SJCRH30 (cell line): ENCODE measurements at regions not wholly inside any gene's neighbourhood (a gene's known extent, or its start where the extent isn't known, plus 50 kb on each side); places are given as distances from the start of the nearest gene placed in this dataset.
A peak's percentile ranks its signal among the peaks of the same experiment; 100 is the strongest.
"Not testable (repeated sequence)": the region's sequence is repeated elsewhere in the genome, so short reads cannot be mapped to it uniquely, and the experiment has no call there.

Source experiments
- DNase-seq, 2 experiments: peaks; one replicate each; pipeline ENCODE4 v3.0.0-alpha.2; 2015 to 2020
- H3K27ac ChIP-seq: fragments of 250-450 bp; sonication (Bioruptor Pico); 2 replicates; pipeline ENCODE4 v1.5.1; 2020; ENCODE audit warnings: mild to moderate bottlenecking, moderate library complexity
- H3K27me3 ChIP-seq: fragments of 250-450 bp; sonication (Bioruptor Pico); 2 replicates; pipeline ENCODE4 v1.5.1; 2020; ENCODE audit warnings: mild to moderate bottlenecking, moderate library complexity
- H3K36me3 ChIP-seq: fragments of 250-450 bp; sonication (Bioruptor Pico); 2 replicates; pipeline ENCODE4 v1.5.1; 2020; ENCODE audit warnings: mild to moderate bottlenecking, moderate library complexity
- H3K4me1 ChIP-seq: fragments of 250-450 bp; sonication (Bioruptor Pico); 2 replicates; pipeline ENCODE4 v1.5.1; 2020; ENCODE audit warnings: mild to moderate bottlenecking, moderate library complexity
- H3K4me3 ChIP-seq: fragments of 250-450 bp; sonication (Bioruptor Pico); 2 replicates; pipeline ENCODE4 v1.5.1; 2020; ENCODE audit warnings: mild to moderate bottlenecking, moderate library complexity
- H3K9me3 ChIP-seq: fragments of 250-450 bp; sonication (Bioruptor Pico); replicated peaks from 2 replicates; pipeline ENCODE4 v1.5.1; 2020; ENCODE audit warnings: mild to moderate bottlenecking, moderate library complexity

GRCh38 chr9:108756746-108757490, 98.9 kb downstream of the ACTL7B start:
- Histone ChIP-seq H3K4me3 (no peak overlapping the region), H3K27me3 (no peaks in the 10 kb centered on the region; the same call in 1 of the 2 replicates), H3K36me3 (no peaks in the 10 kb centered on the region), H3K9me3 (no peaks in the 10 kb centered on the region), H3K27ac (no peak overlapping the region), H3K4me1 (no peaks in the 10 kb centered on the region)
- no peak for DNase-seq

GRCh38 chr9:108755979-108756378, 99.8 kb downstream of the ACTL7B start:
- Histone ChIP-seq H3K4me1 (no peaks in the 10 kb centered on the region), H3K4me3 (no peak overlapping the region), H3K27ac (no peak overlapping the region), H3K36me3 (no peaks in the 10 kb centered on the region), H3K9me3 (no peaks in the 10 kb centered on the region), H3K27me3 (no peaks in the 10 kb centered on the region; the same call in 1 of the 2 replicates)
- no peak for DNase-seq

GRCh38 chr9:108751369-108751768, 104.4 kb downstream of the ACTL7B start:
- no peak overlapping the region for H3K27ac ChIP-seq
- DNase-seq: no peak
- H3K27me3 ChIP-seq: no peaks in the 10 kb centered on the region; the same call in 1 of the 2 replicates
- H3K4me3 ChIP-seq: no peak overlapping the region
- no peaks in the 10 kb centered on the region for H3K36me3 ChIP-seq
- H3K4me1 ChIP-seq: no peaks in the 10 kb centered on the region
- H3K9me3 ChIP-seq: no peaks in the 10 kb centered on the region

- DNase-seq: no peak
- Histone ChIP-seq H3K4me3 (no peak overlapping the region), H3K27ac (no peak overlapping the region), H3K9me3 (no peaks in the 10 kb centered on the region), H3K36me3 (no peaks in the 10 kb centered on the region), H3K27me3 (no peaks in the 10 kb centered on the region; the same call in 1 of the 2 replicates), H3K4me1 (no peaks in the 10 kb centered on the region)
Measured at GRCh38 chr9:108750661-108751215, 105.0 kb downstream of the ACTL7B start.

- DNase-seq: no peak
- no peak overlapping the region for H3K4me3 ChIP-seq
- no peaks in the 10 kb centered on the region for H3K4me1 ChIP-seq
- H3K27me3 ChIP-seq: no peaks in the 10 kb centered on the region
- no peaks in the 10 kb centered on the region for H3K36me3 ChIP-seq
- no peak overlapping the region for H3K27ac ChIP-seq
- H3K9me3 ChIP-seq: no peaks in the 10 kb centered on the region
Measured at GRCh38 chr9:108748776-108749175, 107.0 kb downstream of the ACTL7B start.

GRCh38 chr9:108746864-108747263, 108.9 kb downstream of the ACTL7B start:
- Histone ChIP-seq H3K4me1 (no peaks in the 10 kb centered on the region), H3K27me3 (no peaks in the 10 kb centered on the region), H3K9me3 (no peaks in the 10 kb centered on the region), H3K4me3 (no peak overlapping the region), H3K27ac (no peak overlapping the region), H3K36me3 (no peaks in the 10 kb centered on the region)
- DNase-seq: no peak

- H3K36me3 ChIP-seq: no peaks in the 10 kb centered on the region
- no peaks in the 10 kb centered on the region for H3K27me3 ChIP-seq
- H3K27ac ChIP-seq: no peak overlapping the region
- no peak overlapping the region for H3K4me3 ChIP-seq
- no peak for DNase-seq
- H3K4me1 ChIP-seq: no peaks in the 10 kb centered on the region
- H3K9me3 ChIP-seq: no peaks in the 10 kb centered on the region
Measured at GRCh38 chr9:108746001-108746400, 109.8 kb downstream of the ACTL7B start.

GRCh38 chr9:108744641-108745040, 111.1 kb downstream of the ACTL7B start:
- Histone ChIP-seq H3K27ac (no peak overlapping the region), H3K9me3 (no peaks in the 10 kb centered on the region), H3K27me3 (no peaks in the 10 kb centered on the region)

GRCh38 chr9:108743901-108744371, 111.8 kb downstream of the ACTL7B start:
- Histone ChIP-seq H3K4me3 (no peak overlapping the region), H3K4me1 (no peaks in the 10 kb centered on the region), H3K27me3 (no peaks in the 10 kb centered on the region), H3K36me3 (no peaks in the 10 kb centered on the region), H3K9me3 (no peaks in the 10 kb centered on the region), H3K27ac (no peak overlapping the region)
- peak; percentile 20 to 29 for DNase-seq

More at GRCh38 chr9:108744641-108745040, 111.1 kb downstream of the ACTL7B start:
- H3K4me1 ChIP-seq: no peaks in the 10 kb centered on the region
- no peak for DNase-seq
- H3K36me3 ChIP-seq: no peaks in the 10 kb centered on the region
- no peak overlapping the region for H3K4me3 ChIP-seq

GRCh38 chr9:108743416-108743815, 112.4 kb downstream of the ACTL7B start:
- no peaks in the 10 kb centered on the region for H3K36me3 ChIP-seq
- H3K27ac ChIP-seq: no peak overlapping the region
- no peaks in the 10 kb centered on the region for H3K27me3 ChIP-seq
- DNase-seq: no peak
- no peaks in the 10 kb centered on the region for H3K9me3 ChIP-seq
- no peak overlapping the region for H3K4me3 ChIP-seq
- no peaks in the 10 kb centered on the region for H3K4me1 ChIP-seq

- Histone ChIP-seq H3K4me1 (no peaks in the 10 kb centered on the region), H3K9me3 (no peaks in the 10 kb centered on the region), H3K4me3 (no peak overlapping the region), H3K27me3 (no peaks in the 10 kb centered on the region), H3K27ac (no peak overlapping the region), H3K36me3 (no peaks in the 10 kb centered on the region)
- no peak for DNase-seq
Measured at GRCh38 chr9:108742191-108742590, 113.6 kb downstream of the ACTL7B start.

GRCh38 chr9:108731292-108731691, 124.5 kb downstream of the ACTL7B start:
- not testable (repeated sequence) for H3K27ac ChIP-seq, H3K4me1 ChIP-seq, H3K4me3 ChIP-seq, H3K27me3 ChIP-seq, H3K36me3 ChIP-seq, H3K9me3 ChIP-seq, DNase-seq

- no peak for DNase-seq
- no peaks in the 10 kb centered on the region for H3K4me1 ChIP-seq
- no peak overlapping the region for H3K27ac ChIP-seq
- no peaks in the 10 kb centered on the region for H3K36me3 ChIP-seq
- no peaks in the 10 kb centered on the region for H3K9me3 ChIP-seq
- no peaks in the 10 kb centered on the region; the same call in 1 of the 2 replicates for H3K27me3 ChIP-seq
- no peak overlapping the region for H3K4me3 ChIP-seq
Measured at GRCh38 chr9:108727580-108728111, 128.1 kb downstream of the ACTL7B start.

- DNase-seq: no peak
- Histone ChIP-seq H3K4me1 (no peaks in the 10 kb centered on the region), H3K27ac (no peak overlapping the region), H3K9me3 (no peaks in the 10 kb centered on the region), H3K27me3 (no peaks in the 10 kb centered on the region; the same call in 1 of the 2 replicates), H3K36me3 (no peaks in the 10 kb centered on the region), H3K4me3 (no peak overlapping the region)
Measured at GRCh38 chr9:108724652-108725051, 131.1 kb downstream of the ACTL7B start.

GRCh38 chr9:108724122-108724521, 131.7 kb downstream of the ACTL7B start:
- H3K27ac ChIP-seq: no peak overlapping the region

More at GRCh38 chr9:108724122-108724521, 131.7 kb downstream of the ACTL7B start:
- Histone ChIP-seq H3K4me3 (no peak overlapping the region), H3K36me3 (no peaks in the 10 kb centered on the region), H3K9me3 (no peaks in the 10 kb centered on the region), H3K27me3 (no peaks in the 10 kb centered on the region; the same call in 1 of the 2 replicates), H3K4me1 (no peaks in the 10 kb centered on the region)
- no peak for DNase-seq
